ENCODE measurements at regions not wholly inside any gene's neighbourhood (a gene's known extent, or its start where the extent isn't known, plus 50 kb on each side); places are given as distances from the start of the nearest gene placed in this dataset.

GRCh38 chr2:225740086-225740485 is 340.6 kb downstream of the NYAP2 start:
- Histone ChIP-seq H3K36me3 (no peaks in the 10 kb centered on the region), H3K4me3 (no peak overlapping the region), H3K27me3 (no peaks in the 10 kb centered on the region), H3K27ac (replicated peaks in 1 of 4) (no peak overlapping the region), H3K9me3 (no peaks in the 10 kb centered on the region), H3K4me1 (peaks cover 0 to 13% (median 12%) of the 10 kb centered on the region in 4 donors)
- WGBS = 78% methylated on average over 3 of the region's 3 CpGs
- intact Hi-C loops (cut with DNase I) = no loop called here
- no peak for TF ChIP-seq CTCF (IDR thresholded peaks at IDR 0.05)
- no peak for TF ChIP-seq POLR2AphosphoS5 (IDR thresholded peaks at IDR 0.05)
- no peak for TF ChIP-seq EP300 (IDR thresholded peaks at IDR 0.05)
- TF ChIP-seq POLR2A (IDR thresholded peaks at IDR 0.05; ENCODE audit: low read depth) = no peak
- DNase-seq (ENCODE audit: extremely low spot score) = no peak

GRCh38 chr2:225739328-225739727 is 339.8 kb downstream of the NYAP2 start:
- intact Hi-C loops (cut with DNase I) = no loop called here
- Histone ChIP-seq H3K36me3 (no peaks in the 10 kb centered on the region), H3K4me1 (peaks cover 0 to 13% (median 12%) of the 10 kb centered on the region in 4 donors), H3K27ac (replicated peaks in 1 of 4) (no peak overlapping the region), H3K9me3 (no peaks in the 10 kb centered on the region), H3K4me3 (no peak overlapping the region), H3K27me3 (no peaks in the 10 kb centered on the region)
- no peak for DNase-seq (ENCODE audit: extremely low spot score)
- WGBS = 97% methylated on average over 2 of the region's 2 CpGs
- TF ChIP-seq EP300 (IDR thresholded peaks at IDR 0.05) (no peak), POLR2AphosphoS5 (IDR thresholded peaks at IDR 0.05) (no peak), CTCF (IDR thresholded peaks at IDR 0.05) (no peak), POLR2A (IDR thresholded peaks at IDR 0.05; ENCODE audit: low read depth) (no peak)

GRCh38 chr2:225738735-225739134 is 339.2 kb downstream of the NYAP2 start:
- H3K4me1 ChIP-seq = peaks cover 0 to 13% (median 12%) of the 10 kb centered on the region in 4 donors
- TF ChIP-seq POLR2A (IDR thresholded peaks at IDR 0.05; ENCODE audit: low read depth) (no peak), POLR2AphosphoS5 (IDR thresholded peaks at IDR 0.05) (no peak), EP300 (IDR thresholded peaks at IDR 0.05) (no peak), CTCF (IDR thresholded peaks at IDR 0.05) (no peak)
- H3K27me3 ChIP-seq = no peaks in the 10 kb centered on the region
- 93% methylated on average over 1 of the region's 1 CpG for whole genome bisulfite sequencing
- intact Hi-C loops (cut with DNase I) = no loop called here
- H3K9me3 ChIP-seq = no peaks in the 10 kb centered on the region
- H3K4me3 ChIP-seq = no peak overlapping the region
- no peak overlapping the region for H3K27ac ChIP-seq (replicated peaks in 1 of 4)
- H3K36me3 ChIP-seq = no peaks in the 10 kb centered on the region
- DNase-seq (ENCODE audit: extremely low spot score) = no peak

- intact Hi-C loops (cut with DNase I) = no loop called here
- no peaks in the 10 kb centered on the region for H3K36me3 ChIP-seq
- peaks cover 0 to 13% (median 12%) of the 10 kb centered on the region in 4 donors for H3K4me1 ChIP-seq
- no peak for TF ChIP-seq EP300 (IDR thresholded peaks at IDR 0.05)
- TF ChIP-seq CTCF (IDR thresholded peaks at IDR 0.05) = no peak
- TF ChIP-seq POLR2A (IDR thresholded peaks at IDR 0.05; ENCODE audit: low read depth) = no peak
- no peak for TF ChIP-seq POLR2AphosphoS5 (IDR thresholded peaks at IDR 0.05)
- no peaks in the 10 kb centered on the region for H3K27me3 ChIP-seq
- no peaks in the 10 kb centered on the region for H3K9me3 ChIP-seq
- WGBS = 58% methylated on average over 1 of the region's 1 CpG
- no peak overlapping the region for H3K27ac ChIP-seq (replicated peaks in 1 of 4)
- H3K4me3 ChIP-seq = no peak overlapping the region
- DNase-seq (ENCODE audit: extremely low spot score) = no peak
Measured at GRCh38 chr2:225737556-225737955, 338.0 kb downstream of the NYAP2 start.

GRCh38 chr2:225735844-225736243 is 336.3 kb downstream of the NYAP2 start:
- DNase-seq (ENCODE audit: extremely low spot score) = no peak
- WGBS = 4% methylated on average over 3 of the region's 3 CpGs
- Histone ChIP-seq H3K4me1 (peaks cover 0 to 13% (median 12%) of the 10 kb centered on the region in 4 donors), H3K27me3 (no peaks in the 10 kb centered on the region), H3K4me3 (no peak overlapping the region), H3K36me3 (no peaks in the 10 kb centered on the region), H3K9me3 (no peaks in the 10 kb centered on the region), H3K27ac (replicated peaks in 1 of 4) (no peak overlapping the region)
- intact Hi-C loops (cut with DNase I) = no loop called here
- TF ChIP-seq POLR2AphosphoS5 (IDR thresholded peaks at IDR 0.05) = peak in 1 of 2 donors; percentile 21
- TF ChIP-seq EP300 (IDR thresholded peaks at IDR 0.05) = no peak

All from esophagus muscularis mucosa (tissue), 4 donors.